ENCODE measurements at regions not wholly inside any gene's neighbourhood (a gene's known extent, or its start where the extent isn't known, plus 50 kb on each side); places are given as distances from the start of the nearest gene placed in this dataset.

- TF ChIP-seq CTCF (IDR thresholded peaks at IDR 0.05) (no peak), CHD2 (IDR thresholded peaks at IDR 0.05; ENCODE audit: low read length, partially characterized antibody) (no peak), KDM5A (IDR thresholded peaks at IDR 0.05) (no peak), JUNB (IDR thresholded peaks at IDR 0.05) (no peak), HDAC2 (IDR thresholded peaks at IDR 0.05) (no peak), ELK1 (IDR thresholded peaks at IDR 0.05; ENCODE audit: low read depth, low read length) (no peak), PHF8 (IDR thresholded peaks at IDR 0.05; ENCODE audit: borderline replicate concordance, low read depth) (no peak), CEBPB (IDR thresholded peaks at IDR 0.05) (no peak), POLR2A (IDR thresholded peaks at IDR 0.05; ENCODE audit: low read length) (no peak), ATOH8 (CRISPR knock-in tag; IDR thresholded peaks at IDR 0.05; ENCODE audit: low read depth) (no peak), USF2 (IDR thresholded peaks at IDR 0.05) (no peak), FOSB (CRISPR knock-in tag; IDR thresholded peaks at IDR 0.05) (no peak), ESRRA (IDR thresholded peaks at IDR 0.05; ENCODE audit: borderline replicate concordance, low read length) (no peak), NPAS2 (CRISPR knock-in tag; IDR thresholded peaks at IDR 0.05; ENCODE audit: borderline replicate concordance) (no peak)
Observed at GRCh38 chr5:67289763-67290521, 93.3 kb upstream of the CD180 start.
